HUES6 (cell line): ENCODE measurements at regions not wholly inside any gene's neighbourhood (a gene's known extent, or its start where the extent isn't known, plus 50 kb on each side); places are given as distances from the start of the nearest gene placed in this dataset.
"Not testable (repeated sequence)": the region's sequence is repeated elsewhere in the genome, so short reads cannot be mapped to it uniquely, and the experiment has no call there.

ENCODE experiments used
- H3K27ac ChIP-seq: 2 replicates; pipeline ENCODE4 v1.7.0; 2013; ENCODE audit warnings: low read depth, mild to moderate bottlenecking, low read length, inconsistent platforms
- H3K27me3 ChIP-seq: 2 replicates; pipeline ENCODE4 v1.6.1; 2013; ENCODE audit warnings: low read length; ENCODE audit not compliant: control insufficient read depth, insufficient read depth
- H3K36me3 ChIP-seq: 2 replicates; pipeline ENCODE4 v1.6.1; 2013; ENCODE audit warnings: low read length; ENCODE audit not compliant: control insufficient read depth, insufficient read depth
- H3K4me1 ChIP-seq: 2 replicates; pipeline ENCODE4 v1.6.1; 2013; ENCODE audit warnings: low read length; ENCODE audit not compliant: control insufficient read depth, insufficient read depth
- H3K4me3 ChIP-seq: 2 replicates; pipeline ENCODE4 v1.5.1; 2013; ENCODE audit warnings: low read depth, low read length
- H3K9ac ChIP-seq: one replicate; pipeline ENCODE4 v1.6.1; 2013; ENCODE audit warnings: mild to moderate bottlenecking, low read length
- H3K9me3 ChIP-seq: 2 replicates; pipeline ENCODE4 v1.6.1; 2013; ENCODE audit warnings: low read depth, low read length; ENCODE audit not compliant: control insufficient read depth, insufficient read depth

DNA sequence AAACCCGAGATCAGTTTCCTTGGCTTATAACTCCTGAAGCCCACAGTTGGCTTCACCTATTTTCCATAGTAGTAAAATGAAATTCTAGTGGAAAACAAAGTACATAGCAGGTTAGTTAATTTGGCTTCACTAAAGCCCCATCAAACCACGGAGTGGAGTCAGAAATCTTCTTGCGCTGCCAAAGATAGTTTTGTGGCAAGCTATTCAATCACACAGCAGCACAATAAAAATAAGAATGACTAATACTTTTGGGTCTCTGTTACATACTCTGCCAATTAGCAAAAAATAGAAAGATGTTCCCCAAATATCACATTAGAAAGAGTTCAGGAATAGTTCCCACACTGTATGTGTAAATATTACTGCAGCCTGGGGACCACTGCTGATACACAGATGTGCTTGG, 175.2 kb upstream of the NOL4 start:
- H3K27me3 ChIP-seq, result no peaks in the 10 kb centered on the region
- H3K4me1 ChIP-seq, result no peaks in the 10 kb centered on the region
- H3K9me3 ChIP-seq, result no peaks in the 10 kb centered on the region
- no peak overlapping the region for H3K4me3 ChIP-seq
- no peak overlapping the region for H3K27ac ChIP-seq
- H3K9ac ChIP-seq, result no peak overlapping the region
- H3K36me3 ChIP-seq, result no peaks in the 10 kb centered on the region

DNA sequence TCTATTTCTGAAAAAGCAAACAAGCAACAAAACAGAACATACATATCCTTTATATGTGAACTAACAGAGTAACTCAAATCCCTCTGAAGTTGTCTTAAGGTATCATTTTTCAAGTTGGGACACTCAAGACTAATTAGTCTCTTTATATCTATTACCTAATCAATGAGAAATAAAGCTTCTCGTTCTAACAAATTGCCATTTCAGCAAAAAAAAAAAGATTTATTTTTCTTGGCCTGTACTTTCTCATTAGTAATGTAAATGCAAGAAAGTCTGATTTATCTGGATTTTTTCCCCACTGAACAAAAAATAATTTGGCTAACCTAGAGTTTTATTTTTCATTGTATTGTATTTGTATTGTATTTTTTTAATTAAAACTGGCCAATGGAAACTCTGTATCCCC, 176.1 kb upstream of the NOL4 start:
- Histone ChIP-seq H3K36me3 (no peaks in the 10 kb centered on the region), H3K9me3 (no peaks in the 10 kb centered on the region), H3K27me3 (no peaks in the 10 kb centered on the region), H3K4me3 (no peak overlapping the region), H3K27ac (no peak overlapping the region), H3K9ac (no peak overlapping the region), H3K4me1 (no peaks in the 10 kb centered on the region)

DNA sequence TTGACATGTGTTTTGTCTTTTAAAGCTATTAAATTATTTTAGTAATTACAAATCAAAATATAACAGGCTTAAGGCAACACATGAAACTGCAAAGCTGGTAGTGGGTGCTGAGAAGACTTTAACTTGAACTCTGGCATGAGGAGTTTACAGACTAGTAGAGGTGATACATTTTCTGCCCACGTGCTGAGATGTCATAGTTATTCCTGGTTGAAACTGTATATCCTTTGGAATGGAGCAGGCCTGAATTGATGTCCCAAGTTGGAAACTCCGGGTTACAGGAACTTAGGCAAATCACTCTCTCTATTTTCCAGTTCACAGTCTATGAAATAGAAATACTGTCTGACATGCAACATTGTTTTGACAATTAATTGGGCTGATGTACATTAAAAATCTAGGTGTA, 177.1 kb upstream of the NOL4 start:
- Histone ChIP-seq H3K4me1 (no peaks in the 10 kb centered on the region), H3K9me3 (no peaks in the 10 kb centered on the region), H3K27ac (no peak overlapping the region), H3K27me3 (no peaks in the 10 kb centered on the region), H3K4me3 (no peak overlapping the region), H3K36me3 (no peaks in the 10 kb centered on the region), H3K9ac (no peak overlapping the region)

DNA sequence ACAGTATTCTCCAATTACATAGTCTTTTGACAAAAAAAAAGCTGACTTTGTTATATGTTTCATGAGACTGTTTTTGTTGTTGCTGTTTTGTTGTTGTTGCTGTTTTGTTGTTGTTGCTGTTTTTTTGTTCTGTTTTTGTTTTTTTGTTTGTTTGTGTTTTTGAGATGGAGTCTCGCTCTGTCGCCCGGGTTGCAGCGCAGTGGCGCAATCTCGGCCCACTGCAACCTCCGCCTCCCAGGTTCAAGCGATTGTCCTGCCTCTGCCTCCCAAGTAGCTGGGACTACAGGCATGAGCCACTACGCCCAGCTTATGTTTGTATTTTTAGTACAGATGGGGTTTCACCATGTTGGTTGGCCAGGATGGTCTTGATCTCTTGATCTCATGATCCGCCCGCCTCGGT, 182.8 kb upstream of the NOL4 start:
- not testable (repeated sequence) for H3K4me1 ChIP-seq, H3K9me3 ChIP-seq, H3K9ac ChIP-seq, H3K4me3 ChIP-seq, H3K27ac ChIP-seq, H3K27me3 ChIP-seq, H3K36me3 ChIP-seq

DNA sequence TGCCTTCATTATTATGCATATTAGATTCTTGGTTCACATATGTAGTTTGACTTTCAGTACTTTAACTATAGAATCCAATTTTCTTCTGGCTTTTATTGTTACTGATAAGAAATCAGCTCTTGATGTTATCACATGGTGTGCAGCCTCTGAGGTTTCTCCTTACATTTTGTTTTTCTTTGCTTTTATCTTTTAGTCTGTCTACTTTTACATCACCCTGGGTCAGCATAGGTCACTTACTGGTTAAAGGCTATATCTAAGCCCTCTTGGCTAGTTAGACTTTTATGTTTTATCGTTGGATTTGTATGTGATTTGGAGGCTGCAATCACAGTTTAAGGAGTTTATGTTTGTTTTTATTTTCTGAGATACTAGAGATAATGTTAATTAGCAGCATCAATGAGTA, 187.2 kb upstream of the NOL4 start:
- no peaks in the 10 kb centered on the region for H3K36me3 ChIP-seq

DNA sequence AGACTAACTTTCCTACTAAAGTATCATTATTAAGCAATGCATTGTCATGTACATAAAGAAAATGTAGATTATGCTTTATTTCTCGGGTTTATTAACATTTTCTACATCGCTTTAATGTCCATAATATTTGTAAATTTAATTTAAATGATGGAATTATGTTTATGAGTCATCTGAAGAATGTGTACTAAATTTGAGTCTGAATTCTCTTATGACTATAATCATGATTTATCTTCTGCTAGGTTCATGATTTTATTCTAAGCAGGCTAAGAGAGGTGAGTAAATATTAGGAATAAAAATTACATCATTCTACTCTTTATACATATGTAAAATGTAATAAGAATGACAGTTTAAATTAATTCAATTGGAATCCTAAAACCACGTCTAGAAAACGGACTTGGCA, 206.3 kb upstream of the NOL4 start:
- H3K27me3 ChIP-seq, result no peaks in the 10 kb centered on the region
- H3K4me3 ChIP-seq, result no peak overlapping the region
- H3K27ac ChIP-seq, result no peak overlapping the region
- no peak overlapping the region for H3K9ac ChIP-seq
- H3K4me1 ChIP-seq, result peaks cover 14% of the 10 kb centered on the region; the same call in 1 of the 2 replicates
- no peaks in the 10 kb centered on the region for H3K36me3 ChIP-seq
- peaks cover 12% of the 10 kb centered on the region for H3K9me3 ChIP-seq

More for the DNA sequence above, 187.2 kb upstream of the NOL4 start:
- Histone ChIP-seq H3K4me3 (no peak overlapping the region), H3K9me3 (no peaks in the 10 kb centered on the region), H3K27me3 (no peaks in the 10 kb centered on the region), H3K27ac (no peak overlapping the region), H3K9ac (no peak overlapping the region), H3K4me1 (no peaks in the 10 kb centered on the region)

DNA sequence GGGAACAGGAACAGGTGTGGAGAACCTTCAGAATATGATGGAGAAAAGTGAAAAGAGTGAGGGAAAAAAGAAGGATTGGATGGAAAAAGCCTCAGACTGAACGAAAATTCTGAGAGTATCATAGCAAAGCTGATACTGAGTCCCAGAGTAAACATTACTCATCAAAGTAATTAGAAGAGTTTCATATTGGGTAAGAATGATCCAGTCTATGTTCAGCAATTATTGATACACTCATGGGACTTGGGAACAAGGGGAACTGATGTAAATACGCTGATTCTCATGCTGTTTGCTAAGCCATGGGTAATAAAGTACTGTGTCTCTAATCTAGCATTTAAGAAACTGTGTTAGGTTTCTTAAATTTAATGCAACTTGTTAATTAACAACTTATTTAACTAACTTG, 219.9 kb upstream of the NOL4 start:
- H3K27me3 ChIP-seq, result no peaks in the 10 kb centered on the region
- no peaks in the 10 kb centered on the region for H3K4me1 ChIP-seq
- no peaks in the 10 kb centered on the region for H3K36me3 ChIP-seq
- no peak overlapping the region for H3K9ac ChIP-seq
- 0 out of 2 replicates have a peak, but pooled peaks cover 3% of the 10 kb centered on the region for H3K9me3 ChIP-seq
- H3K27ac ChIP-seq, result no peak overlapping the region
- H3K4me3 ChIP-seq, result no peak overlapping the region

DNA sequence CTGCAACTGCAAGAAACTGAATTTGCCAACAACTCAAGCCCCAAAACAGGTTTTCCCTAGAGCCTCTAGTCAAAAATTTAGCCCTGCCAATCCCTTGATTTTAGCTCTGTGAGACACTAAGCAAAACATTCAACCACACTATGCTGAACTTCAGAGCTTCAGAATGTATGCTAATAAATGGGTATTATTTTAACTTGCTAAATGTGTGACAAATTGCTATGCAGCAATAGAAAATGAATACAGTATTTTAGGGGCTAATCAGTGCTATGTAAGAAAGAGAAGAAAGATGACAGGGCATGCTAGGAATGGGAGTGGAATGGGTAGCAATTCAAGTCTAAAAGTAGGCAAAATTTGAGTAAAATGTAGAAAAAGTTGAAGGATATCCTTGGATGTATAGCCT, 223.9 kb upstream of the NOL4 start:
- Histone ChIP-seq H3K9me3 (no peaks in the 10 kb centered on the region), H3K4me1 (no peaks in the 10 kb centered on the region)

DNA sequence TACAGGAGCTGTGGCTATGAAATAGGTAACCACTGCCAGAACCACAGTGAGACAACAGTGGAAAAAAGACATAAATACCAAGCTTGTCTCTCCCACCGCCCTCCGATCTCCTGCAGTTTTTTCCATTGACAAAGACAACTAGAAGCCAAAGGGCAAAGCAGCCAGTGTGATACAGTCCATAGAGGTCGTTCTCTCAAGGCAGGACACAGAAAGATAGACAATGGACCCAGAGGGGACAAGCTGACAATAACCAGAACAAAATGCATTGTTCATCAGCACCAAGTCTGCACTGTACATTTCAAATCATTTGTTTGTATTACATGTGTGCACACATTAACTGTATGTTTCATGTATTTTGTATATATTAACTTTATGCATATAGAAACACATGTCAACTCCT, 233.0 kb upstream of the NOL4 start:
- H3K36me3 ChIP-seq, result no peaks in the 10 kb centered on the region
- H3K9ac ChIP-seq, result no peak overlapping the region
- no peak overlapping the region for H3K4me3 ChIP-seq
- peaks cover 5% of the 10 kb centered on the region; the same call in 1 of the 2 replicates for H3K9me3 ChIP-seq
- no peak overlapping the region for H3K27ac ChIP-seq
- no peaks in the 10 kb centered on the region for H3K27me3 ChIP-seq
- no peaks in the 10 kb centered on the region; the same call in 1 of the 2 replicates for H3K4me1 ChIP-seq

More for the DNA sequence above, 223.9 kb upstream of the NOL4 start:
- H3K36me3 ChIP-seq, result no peaks in the 10 kb centered on the region
- H3K27ac ChIP-seq, result no peak overlapping the region
- no peaks in the 10 kb centered on the region for H3K27me3 ChIP-seq
- no peak overlapping the region for H3K9ac ChIP-seq
- H3K4me3 ChIP-seq, result no peak overlapping the region

DNA sequence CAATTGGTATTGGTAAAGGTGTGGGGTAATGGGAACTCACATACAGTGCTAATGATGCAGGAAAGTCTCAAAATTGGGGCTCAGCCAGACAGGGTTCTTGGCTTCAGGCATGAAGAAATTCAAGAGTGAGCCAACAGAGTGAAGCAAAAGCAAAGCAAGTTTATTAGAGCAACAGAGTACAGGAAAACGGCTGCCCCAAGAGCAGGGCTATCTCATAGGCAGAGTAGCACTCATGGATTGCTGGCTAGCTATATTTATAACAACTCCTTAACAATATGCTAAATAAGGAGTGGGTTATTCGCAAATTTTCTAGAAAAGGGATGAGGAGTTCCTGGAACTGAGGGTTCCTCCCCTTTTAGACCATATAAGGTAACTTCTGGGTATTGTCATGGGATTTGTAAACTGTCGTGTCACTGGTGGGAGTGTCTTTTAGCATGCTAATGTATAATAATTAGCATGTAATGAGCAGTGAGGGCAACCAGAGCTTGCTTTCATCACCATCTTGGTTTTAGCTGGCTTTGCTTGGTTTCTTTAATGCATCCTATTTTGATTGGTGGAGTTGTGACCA, 233.8 kb upstream of the NOL4 start:
- Histone ChIP-seq H3K9me3 (peaks cover 12% of the 10 kb centered on the region), H3K36me3 (no peaks in the 10 kb centered on the region), H3K27ac (no peak overlapping the region), H3K27me3 (no peaks in the 10 kb centered on the region), H3K4me3 (no peak overlapping the region), H3K4me1 (no peaks in the 10 kb centered on the region; the same call in 1 of the 2 replicates), H3K9ac (no peak overlapping the region)

DNA sequence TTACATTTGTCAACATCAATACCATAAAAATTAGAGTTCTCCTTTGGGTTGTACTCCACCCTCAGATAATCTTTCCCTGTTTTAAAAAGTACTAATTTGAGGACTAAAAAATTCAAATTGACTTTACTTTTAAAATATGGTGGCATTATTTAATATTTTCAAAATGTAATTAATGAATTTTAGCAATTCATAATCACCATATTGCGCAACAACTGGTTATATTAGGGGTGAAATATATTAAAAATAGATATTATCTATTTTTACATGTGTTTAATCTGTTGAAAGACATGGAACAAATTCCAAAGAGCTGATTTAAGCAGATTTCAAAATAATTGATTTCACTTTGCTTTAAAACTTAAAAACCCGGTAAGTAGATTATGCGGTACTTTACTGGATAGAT, 236.6 kb upstream of the NOL4 start:
- H3K4me3 ChIP-seq, result no peak overlapping the region
- peaks cover 12% of the 10 kb centered on the region for H3K9me3 ChIP-seq
- no peak overlapping the region for H3K9ac ChIP-seq
- no peaks in the 10 kb centered on the region for H3K4me1 ChIP-seq
- H3K27ac ChIP-seq, result no peak overlapping the region
- H3K36me3 ChIP-seq, result no peaks in the 10 kb centered on the region
- no peaks in the 10 kb centered on the region for H3K27me3 ChIP-seq

DNA sequence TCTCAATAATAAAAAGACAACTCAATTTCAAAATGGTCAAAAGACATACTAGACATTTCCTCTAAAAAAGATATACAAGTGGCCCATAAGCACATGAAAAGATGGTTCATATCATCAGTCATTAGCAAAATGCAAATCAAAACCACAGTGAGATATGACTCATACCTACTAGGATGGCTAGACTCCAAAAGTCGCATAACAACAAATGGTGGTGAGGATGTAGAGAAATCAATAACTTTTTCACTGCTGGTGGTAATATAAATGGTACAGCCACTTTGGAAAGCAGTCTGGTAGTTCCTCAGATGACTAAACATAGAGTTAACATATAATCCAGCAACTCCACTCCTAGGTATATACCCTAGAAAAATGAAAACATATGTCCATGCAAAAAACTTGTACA, 242.3 kb upstream of the NOL4 start:
- Histone ChIP-seq H3K9ac (no peak overlapping the region), H3K36me3 (no peaks in the 10 kb centered on the region), H3K9me3 (peaks cover 7% of the 10 kb centered on the region; the same call in 1 of the 2 replicates), H3K4me3 (no peak overlapping the region), H3K27ac (no peak overlapping the region), H3K27me3 (no peaks in the 10 kb centered on the region), H3K4me1 (no peaks in the 10 kb centered on the region)
